Stimulated activated CD4-positive, alpha-beta T cell treated with anti-CD3 and anti-CD28 coated beads, Interleukin-2, amount 100 ng/mL, for 4 hours (primary cell): ENCODE measurements at regions not wholly inside any gene's neighbourhood (a gene's known extent, or its start where the extent isn't known, plus 50 kb on each side); places are given as distances from the start of the nearest gene placed in this dataset.
"Not testable (repeated sequence)": the region's sequence is repeated elsewhere in the genome, so short reads cannot be mapped to it uniquely, and the experiment has no call there.

ENCODE experiments used
- DNase-seq: peaks from one replicate; pipeline ENCODE4 v3.0.0-alpha.2; 2020; ENCODE audit warnings: low read depth

- DNase-seq, result not testable (repeated sequence)
Measured at GRCh38 chr20:29883514-29884219, 1373.8 kb upstream of the DEFB115 start.

GRCh38 chr20:29884322-29884721 is 1373.1 kb upstream of the DEFB115 start:
- DNase-seq, result not testable (repeated sequence)

GRCh38 chr20:29885282-29886185 is 1371.9 kb upstream of the DEFB115 start:
- DNase-seq, result not testable (repeated sequence)

GRCh38 chr20:29891555-29891954 is 1365.9 kb upstream of the DEFB115 start:
- DNase-seq, result not testable (repeated sequence)
